Type B pancreatic cell (in vitro differentiated cells): ENCODE measurements at regions not wholly inside any gene's neighbourhood (a gene's known extent, or its start where the extent isn't known, plus 50 kb on each side); places are given as distances from the start of the nearest gene placed in this dataset.

Experiments
- DNase-seq: peaks from one replicate; pipeline ENCODE4 v3.0.0; 2021; ENCODE audit warnings: mixed read lengths; ENCODE audit not compliant: unreplicated experiment; ENCODE audit errors: extremely low spot score
- H3K27ac Mint-ChIP-seq: 2 replicates; pipeline ENCODE4 v1.8.0; 2021; ENCODE audit warnings: mild to moderate bottlenecking, mixed read lengths
- H3K27me3 Mint-ChIP-seq: 2 replicates; pipeline ENCODE4 v1.8.0; 2021; ENCODE audit warnings: mixed read lengths
- H3K36me3 Mint-ChIP-seq: 2 replicates; pipeline ENCODE4 v1.8.0; 2021; ENCODE audit warnings: mixed read lengths
- H3K4me1 Mint-ChIP-seq: one replicate; pipeline ENCODE4 v1.8.0; 2021; ENCODE audit warnings: mixed read lengths; ENCODE audit not compliant: unreplicated experiment
- H3K4me3 Mint-ChIP-seq: 2 replicates; pipeline ENCODE4 v1.8.0; 2021; ENCODE audit warnings: mild to moderate bottlenecking, mixed read lengths
- H3K9me3 Mint-ChIP-seq: 2 replicates; pipeline ENCODE4 v1.8.0; 2021; ENCODE audit warnings: mixed read lengths
- CTCF ChIP-seq: fragments of 200-600 bp; sonication (generic); conservative IDR thresholded peaks from 2 replicates; pipeline ENCODE4 v1.5.0; 2021; ENCODE audit warnings: antibody characterized with exemption, mild to moderate bottlenecking

DNA sequence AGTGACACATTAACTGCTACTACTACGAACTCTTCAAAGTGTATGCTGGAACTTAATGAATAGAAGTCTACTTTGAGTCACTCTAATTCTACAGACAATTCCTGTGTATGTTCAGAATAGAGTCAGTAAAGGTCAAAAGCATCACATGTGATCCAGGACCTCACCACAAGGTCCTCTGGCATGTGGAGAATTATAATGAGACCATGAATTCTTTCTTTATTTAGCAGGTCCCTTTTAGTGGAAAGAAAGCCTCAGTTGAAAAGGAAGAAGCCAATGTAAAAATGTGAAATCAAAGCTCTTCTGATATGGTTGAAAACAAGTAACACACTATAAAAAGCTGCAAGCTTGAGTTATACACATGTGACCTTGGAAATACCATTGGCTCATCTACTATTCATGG lies 1612.1 kb upstream of the GOT2 start:
- no peaks in the 10 kb centered on the region for H3K4me1 Mint-ChIP-seq
- no peaks in the 10 kb centered on the region for H3K36me3 Mint-ChIP-seq
- H3K4me3 Mint-ChIP-seq: no peak overlapping the region
- TF ChIP-seq CTCF: no peak
- H3K27me3 Mint-ChIP-seq: peaks cover 11% of the 10 kb centered on the region
- no peak for DNase-seq
- no peaks in the 10 kb centered on the region for H3K9me3 Mint-ChIP-seq
- no peak overlapping the region for H3K27ac Mint-ChIP-seq

DNA sequence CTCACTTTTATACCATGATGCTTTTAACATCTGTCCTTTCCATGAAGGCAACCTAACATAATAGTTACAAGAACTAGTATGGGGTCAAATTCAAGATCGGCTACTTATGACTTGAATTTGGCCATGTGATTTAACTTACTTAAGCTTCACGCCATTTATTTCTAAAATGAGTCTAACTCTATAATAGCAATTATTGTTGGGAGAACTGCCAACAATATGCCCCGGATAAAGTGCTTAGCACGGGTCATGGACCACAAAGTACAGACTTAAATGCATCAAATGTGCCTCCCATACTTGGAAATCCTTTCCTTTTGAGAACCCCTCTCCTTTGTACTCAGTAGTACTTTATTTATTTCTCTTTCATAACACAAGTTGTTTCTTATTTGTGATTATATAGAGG lies 1603.6 kb upstream of the GOT2 start:
- DNase-seq: no peak
- no peak overlapping the region for H3K4me3 Mint-ChIP-seq
- no peak for TF ChIP-seq CTCF
- H3K27ac Mint-ChIP-seq: no peak overlapping the region
- no peaks in the 10 kb centered on the region for H3K36me3 Mint-ChIP-seq
- H3K27me3 Mint-ChIP-seq: no peaks in the 10 kb centered on the region
- no peaks in the 10 kb centered on the region for H3K9me3 Mint-ChIP-seq
- H3K4me1 Mint-ChIP-seq: no peaks in the 10 kb centered on the region

GRCh38 chr16:60331168-60331567 lies 1597.1 kb upstream of the GOT2 start:
- Mint-ChIP-seq H3K4me1 (no peaks in the 10 kb centered on the region), H3K9me3 (no peaks in the 10 kb centered on the region), H3K27me3 (peaks cover 2% of the 10 kb centered on the region), H3K27ac (no peak overlapping the region), H3K4me3 (no peak overlapping the region), H3K36me3 (no peaks in the 10 kb centered on the region)
- TF ChIP-seq CTCF: no peak
- no peak for DNase-seq

- no peaks in the 10 kb centered on the region for H3K36me3 Mint-ChIP-seq
- H3K4me1 Mint-ChIP-seq: no peaks in the 10 kb centered on the region
- TF ChIP-seq CTCF: no peak
- H3K27ac Mint-ChIP-seq: no peak overlapping the region
- H3K4me3 Mint-ChIP-seq: no peak overlapping the region
- DNase-seq: no peak
- no peaks in the 10 kb centered on the region for H3K9me3 Mint-ChIP-seq
- peaks cover 2% of the 10 kb centered on the region for H3K27me3 Mint-ChIP-seq
These were observed 1595.0 kb upstream of the GOT2 start for GRCh38 chr16:60329108-60329507.

GRCh38 chr16:60328152-60328551 lies 1594.0 kb upstream of the GOT2 start:
- Mint-ChIP-seq H3K4me3 (no peak overlapping the region), H3K4me1 (no peaks in the 10 kb centered on the region), H3K9me3 (no peaks in the 10 kb centered on the region), H3K27me3 (peaks cover 2% of the 10 kb centered on the region), H3K27ac (no peak overlapping the region), H3K36me3 (no peaks in the 10 kb centered on the region)
- TF ChIP-seq CTCF: no peak
- no peak for DNase-seq

DNA sequence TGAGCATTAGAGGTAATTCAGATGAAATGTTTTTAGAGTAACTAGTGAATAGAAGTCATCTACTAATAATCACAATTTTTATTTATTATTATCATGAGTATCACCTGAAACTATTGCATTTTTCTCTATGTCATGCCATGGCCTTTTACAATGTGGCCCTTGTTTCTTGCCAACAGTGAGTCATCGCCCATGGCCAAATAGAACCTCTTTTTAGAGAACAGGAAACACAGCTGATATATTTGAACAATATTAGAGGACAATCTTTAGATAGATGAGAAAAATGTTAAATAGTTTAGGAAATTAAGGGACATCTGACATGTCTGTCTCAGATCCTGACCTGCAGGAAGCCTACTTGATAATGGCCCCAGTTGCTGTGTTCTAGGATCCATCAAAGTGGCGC lies 1584.4 kb upstream of the GOT2 start:
- Mint-ChIP-seq H3K36me3 (no peaks in the 10 kb centered on the region), H3K4me1 (no peaks in the 10 kb centered on the region), H3K27me3 (no peaks in the 10 kb centered on the region), H3K4me3 (no peak overlapping the region), H3K9me3 (no peaks in the 10 kb centered on the region), H3K27ac (no peak overlapping the region)
- DNase-seq: no peak
- no peak for TF ChIP-seq CTCF
